ENCODE measurements at regions not wholly inside any gene's neighbourhood (a gene's known extent, or its start where the extent isn't known, plus 50 kb on each side); places are given as distances from the start of the nearest gene placed in this dataset.
A peak's percentile ranks its signal among the peaks of the same experiment; 100 is the strongest.

- DNase-seq = no peak
- WGBS, 2 donors = 18 to 35% methylated on average over 1 to 3 of the region's 6 CpGs
- H3K4me3 ChIP-seq = peak overlapping the region in 1 of 4 donors; percentile 56
- H3K27me3 ChIP-seq = peaks cover 0 to 30% (median 0%) of the 10 kb centered on the region in 4 donors
- TF ChIP-seq CTCF (IDR thresholded peaks at IDR 0.05) (no peak), POLR2A (IDR thresholded peaks at IDR 0.05) (no peak)
- no peaks in the 10 kb centered on the region for H3K9me3 ChIP-seq
- no peaks in the 10 kb centered on the region for H3K4me1 ChIP-seq
- intact Hi-C loops (cut with DNase I) = no loop called here
- H3K27ac ChIP-seq = no peak overlapping the region
- no peaks in the 10 kb centered on the region for H3K36me3 ChIP-seq
Measured at GRCh38 chr6:170459451-170459850, 93.7 kb downstream of the PSMB1 start.

- H3K9me3 ChIP-seq = no peaks in the 10 kb centered on the region
- no peak for TF ChIP-seq POLR2A (IDR thresholded peaks at IDR 0.05)
- TF ChIP-seq CTCF (IDR thresholded peaks at IDR 0.05) = no peak
- peaks cover 0 to 29% (median 0%) of the 10 kb centered on the region in 4 donors for H3K27me3 ChIP-seq
- intact Hi-C loops (cut with DNase I) = no loop called here
- no peaks in the 10 kb centered on the region for H3K36me3 ChIP-seq
- DNase-seq = no peak
- H3K27ac ChIP-seq = no peak overlapping the region
- H3K4me3 ChIP-seq = no peak overlapping the region
- 50 to 59% methylated on average over 4 to 5 of the region's 11 CpGs for WGBS, 2 donors
- no peaks in the 10 kb centered on the region for H3K4me1 ChIP-seq
Measured at GRCh38 chr6:170456886-170457698, 96.0 kb downstream of the PSMB1 start.

All from esophagus squamous epithelium (tissue), 5 donors.